ENCODE measurements at regions not wholly inside any gene's neighbourhood (a gene's known extent, or its start where the extent isn't known, plus 50 kb on each side); places are given as distances from the start of the nearest gene placed in this dataset.

DNA sequence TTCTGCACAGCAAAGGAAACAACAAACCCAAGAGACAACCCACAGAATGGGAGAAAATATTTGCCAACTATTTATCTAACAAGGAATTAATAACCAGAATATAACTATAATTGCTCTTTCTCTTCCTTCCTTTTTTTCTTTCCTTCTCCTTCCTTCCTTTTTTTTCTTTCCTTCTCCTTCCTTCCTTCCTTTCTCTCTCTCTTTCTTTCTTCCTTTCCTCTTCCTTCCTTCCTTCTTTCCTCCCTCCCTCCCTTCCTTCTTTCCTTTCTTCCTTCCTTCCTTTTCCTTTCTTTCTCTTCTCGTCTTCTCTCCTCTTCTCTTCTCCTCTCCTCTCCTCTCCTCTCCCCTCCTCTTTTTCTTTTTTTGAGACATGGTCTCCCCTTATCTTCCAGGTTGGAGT is 345.4 kb upstream of the ARRDC4 start:
- no peak for TF ChIP-seq POLR2A (IDR thresholded peaks at IDR 0.05)
- no peak for TF ChIP-seq CTCF (IDR thresholded peaks at IDR 0.05)

Measured in breast epithelium (tissue), 3 donors.